A673 (cell line): ENCODE measurements at regions not wholly inside any gene's neighbourhood (a gene's known extent, or its start where the extent isn't known, plus 50 kb on each side); places are given as distances from the start of the nearest gene placed in this dataset.

Experiments used
- BruUV-seq: library from RNA; stranded (reverse); fragments of 400-500 nt; replicated peaks from 2 replicates; lab custom pipeline; 2021; lab: Mats Ljungman, UMichigan
- CTCF ChIA-PET: fragments of 300-600 bp; sonication (Branson Sonifier 250); formaldehyde crosslinking; loops from one replicate; lab custom pipeline; 2022; ENCODE audit warnings: antibody characterized with exemption; lab: Charles Lee
- POLR2A ChIA-PET: fragments of 300-600 bp; sonication (Branson Sonifier 250); formaldehyde crosslinking; loops from one replicate; lab custom pipeline; 2022; ENCODE audit warnings: antibody characterized with exemption; ENCODE audit not compliant: low non-redundant PET; lab: Charles Lee
- DNase-seq: peaks from one replicate; pipeline ENCODE4 v3.0.0-alpha.2; 2015; ENCODE audit warnings: low spot score
- H3K27ac ChIP-seq: fragments of 200-600 bp; sonication (generic); 2 replicates; pipeline ENCODE4 v1.5.1; 2016; ENCODE audit warnings: mixed run types, low read depth, mild to moderate bottlenecking, mixed read lengths, antibody characterized with exemption, low read length; ENCODE audit not compliant: poor library complexity, severe bottlenecking
- H3K27me3 ChIP-seq: fragments of 200-600 bp; sonication (generic); replicated peaks from 2 replicates; pipeline ENCODE4 v1.6.1; 2017; ENCODE audit warnings: mixed run types, low read depth, mild to moderate bottlenecking, mixed read lengths, antibody characterized with exemption, low read length; ENCODE audit not compliant: insufficient read depth, poor library complexity
- H3K36me3 ChIP-seq: fragments of 200-600 bp; sonication (generic); 2 replicates; pipeline ENCODE4 v1.6.1; 2016; ENCODE audit warnings: mixed run types, mild to moderate bottlenecking, mixed read lengths, antibody characterized with exemption, low read length; ENCODE audit not compliant: insufficient read depth, poor library complexity, severe bottlenecking
- H3K4me1 ChIP-seq: fragments of 200-600 bp; sonication (generic); 2 replicates; pipeline ENCODE4 v1.6.1; 2017; ENCODE audit warnings: mixed run types, mild to moderate bottlenecking, mixed read lengths, antibody characterized with exemption, low read length; ENCODE audit not compliant: insufficient read depth, poor library complexity, severe bottlenecking
- H3K4me3 ChIP-seq: fragments of 200-600 bp; sonication (generic); 2 replicates; pipeline ENCODE4 v1.5.1; 2016; ENCODE audit warnings: low read depth, mixed run types, mild to moderate bottlenecking, mixed read lengths, low read length; ENCODE audit not compliant: poor library complexity, severe bottlenecking
- H3K9me3 ChIP-seq: fragments of 200-600 bp; sonication (generic); 2 replicates; pipeline ENCODE4 v1.6.1; 2016; ENCODE audit warnings: mixed run types, low read depth, mild to moderate bottlenecking, mixed read lengths, antibody characterized with exemption, low read length; ENCODE audit not compliant: poor library complexity, severe bottlenecking
- CTCF ChIP-seq: fragments of 300-800, 200-600 bp; sonication (generic); conservative IDR thresholded peaks from 2 replicates; pipeline ENCODE4 v1.5.1; 2017; ENCODE audit warnings: low read depth, mild to moderate bottlenecking, antibody characterized with exemption, low read length, moderate library complexity, mixed read lengths
- EZH2 ChIP-seq: fragments of 200-600 bp; sonication (generic); IDR thresholded peaks from 2 replicates; pipeline ENCODE4 v1.6.1; 2017; ENCODE audit warnings: borderline replicate concordance, low read depth, mild to moderate bottlenecking, mixed read lengths, antibody characterized with exemption, low read length; ENCODE audit not compliant: poor library complexity, severe bottlenecking
- intact Hi-C: fragments of 100-400 bp; cut with micrococcal nuclease; formaldehyde crosslinking; loops from one replicate; pipeline ENCODE4 v1.10.0; 2022; ENCODE audit not compliant: unreplicated experiment

- no peak for TF ChIP-seq EZH2
- TF ChIP-seq CTCF, result no peak
- H3K4me3 ChIP-seq, result no peak overlapping the region
- no peaks in the 10 kb centered on the region for H3K9me3 ChIP-seq
- H3K36me3 ChIP-seq, result no peaks in the 10 kb centered on the region
- H3K27me3 ChIP-seq, result no peaks in the 10 kb centered on the region
- CTCF ChIA-PET, result no interaction called here
- no peak overlapping the region for H3K27ac ChIP-seq
- no TSS peak for BruUV-seq
- H3K4me1 ChIP-seq, result peaks cover 4% of the 10 kb centered on the region
- peak; percentile 25 for DNase-seq
- intact Hi-C loops, result no loop called here
- POLR2A ChIA-PET, result no interaction called here
Observed at GRCh38 chr13:73403355-73404120, 344.7 kb downstream of the KLF5 start.

GRCh38 chr13:73401769-73402168 lies 343.0 kb downstream of the KLF5 start:
- DNase-seq, result no peak
- H3K27me3 ChIP-seq, result no peaks in the 10 kb centered on the region
- H3K36me3 ChIP-seq, result no peaks in the 10 kb centered on the region
- no peak overlapping the region for H3K27ac ChIP-seq
- BruUV-seq, result no TSS peak
- no peak overlapping the region for H3K4me3 ChIP-seq
- no peaks in the 10 kb centered on the region for H3K9me3 ChIP-seq
- CTCF ChIA-PET, result no interaction called here
- intact Hi-C loops, result no loop called here
- POLR2A ChIA-PET, result no interaction called here
- TF ChIP-seq EZH2 (no peak), CTCF (peak; percentile 35)
- peaks cover 4% of the 10 kb centered on the region for H3K4me1 ChIP-seq

- Histone ChIP-seq H3K27ac (no peak overlapping the region), H3K9me3 (no peaks in the 10 kb centered on the region), H3K36me3 (no peaks in the 10 kb centered on the region), H3K4me3 (no peak overlapping the region), H3K4me1 (peaks cover 4% of the 10 kb centered on the region), H3K27me3 (no peaks in the 10 kb centered on the region)
- no TSS peak for BruUV-seq
- ChIA-PET POLR2A (no interaction called here), CTCF (no interaction called here)
- DNase-seq, result no peak
- TF ChIP-seq CTCF, result no peak
- no peak for TF ChIP-seq EZH2
- intact Hi-C loops, result no loop called here
Observed at GRCh38 chr13:73399347-73400216, 340.8 kb downstream of the KLF5 start.
